ENCODE measurements at regions not wholly inside any gene's neighbourhood (a gene's known extent, or its start where the extent isn't known, plus 50 kb on each side); places are given as distances from the start of the nearest gene placed in this dataset.

- TF ChIP-seq CTCF (optimal IDR thresholded peaks at IDR 0.05 in 1 of 3, IDR thresholded peaks at IDR 0.05 in 1 of 3, conservative IDR thresholded peaks at IDR 0.05 in 1 of 3; ENCODE audit: extremely low read depth in 1 of 3, insufficient read depth in 2 of 3, low read length in 3 of 3) (peak in 2 of 3 experiments; percentile 54 to 62), EZH2 (IDR thresholded peaks at IDR 0.05; ENCODE audit: low read length) (no peak)
These were observed 129.8 kb upstream of the RAB6C start for GRCh38 chr2:129849559-129850160.
